ENCODE measurements at regions not wholly inside any gene's neighbourhood (a gene's known extent, or its start where the extent isn't known, plus 50 kb on each side); places are given as distances from the start of the nearest gene placed in this dataset.
"Not testable (repeated sequence)": the region's sequence is repeated elsewhere in the genome, so short reads cannot be mapped to it uniquely, and the experiment has no call there.

DNA sequence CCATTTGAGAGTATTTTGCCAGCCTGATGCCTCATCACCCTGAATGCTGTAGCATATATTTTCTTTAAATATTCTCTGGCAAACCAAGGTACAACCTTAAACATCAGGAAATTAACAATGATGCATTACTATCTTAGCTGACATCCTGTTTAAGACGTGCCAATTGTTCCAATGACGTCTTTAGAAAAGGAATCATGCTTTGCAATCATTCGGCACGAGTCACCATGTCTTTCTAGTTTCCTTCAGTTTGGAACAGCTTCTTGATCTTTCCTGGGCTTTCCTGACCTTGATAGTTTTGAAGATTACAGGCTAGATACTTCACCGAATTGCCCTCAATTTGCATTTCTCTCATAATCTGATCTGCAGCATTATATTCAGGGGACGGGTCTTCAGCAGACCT lies 88.2 kb upstream of the GLI2 start:
- TF ChIP-seq CTCF (IDR thresholded peaks at IDR 0.05; ENCODE audit: insufficient read depth, low read depth, low read length, missing control alignments) = no peak
- no peak overlapping the region for H3K4me3 ChIP-seq (ENCODE audit: low read length)
- DNase-seq (ENCODE audit: low read depth) = peak; percentile 46

GRCh38 chr2:120649381-120649780 lies 86.3 kb upstream of the GLI2 start:
- H3K4me3 ChIP-seq (ENCODE audit: low read length); DNase-seq (ENCODE audit: low read depth): not testable (repeated sequence)

DNA sequence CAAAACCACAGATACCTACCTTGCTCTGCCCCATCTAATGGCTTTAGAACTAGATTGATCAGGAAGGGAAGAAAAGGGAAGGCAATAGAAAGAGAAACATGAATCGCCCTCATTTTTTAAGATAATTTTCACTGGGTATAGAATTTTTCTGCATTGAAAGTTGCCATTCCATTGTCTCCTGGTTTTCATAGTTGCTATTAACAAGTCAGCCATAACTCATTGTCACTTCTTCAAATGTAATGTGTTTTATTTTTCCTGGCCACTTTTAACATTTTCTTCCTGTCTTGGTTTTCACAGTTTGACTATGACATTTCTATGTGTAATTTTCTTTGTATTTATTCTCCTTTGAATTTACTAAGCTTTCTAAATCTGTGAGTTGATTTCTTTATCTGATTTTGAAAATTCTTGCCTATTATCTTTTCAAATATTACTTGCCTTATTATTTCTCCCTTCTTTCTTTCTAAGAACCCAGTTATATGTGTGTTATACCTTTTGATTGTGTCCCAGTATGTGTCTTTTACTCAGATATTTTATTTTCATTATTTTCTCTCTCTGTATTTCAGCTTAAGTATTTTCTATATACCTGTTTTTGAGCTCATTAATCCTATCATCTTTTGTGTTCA lies 85.5 kb upstream of the GLI2 start:
- no peak for DNase-seq (ENCODE audit: low read depth)
- TF ChIP-seq CTCF (IDR thresholded peaks at IDR 0.05; ENCODE audit: insufficient read depth, low read depth, low read length, missing control alignments) = no peak

GRCh38 chr2:120651818-120652217 lies 83.8 kb upstream of the GLI2 start:
- no peak overlapping the region for H3K4me3 ChIP-seq (ENCODE audit: low read length)
- TF ChIP-seq CTCF (IDR thresholded peaks at IDR 0.05; ENCODE audit: insufficient read depth, low read depth, low read length, missing control alignments) = no peak
- no peak for DNase-seq (ENCODE audit: low read depth)

More for the DNA sequence above, 85.5 kb upstream of the GLI2 start:
- H3K4me3 ChIP-seq (ENCODE audit: low read length) = no peak overlapping the region

- TF ChIP-seq CTCF (IDR thresholded peaks at IDR 0.05; ENCODE audit: insufficient read depth, low read depth, low read length, missing control alignments) = no peak
- no peak for DNase-seq (ENCODE audit: low read depth)
- H3K4me3 ChIP-seq (ENCODE audit: low read length) = no peak overlapping the region
Observed at GRCh38 chr2:120653046-120653445, 82.6 kb upstream of the GLI2 start.

DNA sequence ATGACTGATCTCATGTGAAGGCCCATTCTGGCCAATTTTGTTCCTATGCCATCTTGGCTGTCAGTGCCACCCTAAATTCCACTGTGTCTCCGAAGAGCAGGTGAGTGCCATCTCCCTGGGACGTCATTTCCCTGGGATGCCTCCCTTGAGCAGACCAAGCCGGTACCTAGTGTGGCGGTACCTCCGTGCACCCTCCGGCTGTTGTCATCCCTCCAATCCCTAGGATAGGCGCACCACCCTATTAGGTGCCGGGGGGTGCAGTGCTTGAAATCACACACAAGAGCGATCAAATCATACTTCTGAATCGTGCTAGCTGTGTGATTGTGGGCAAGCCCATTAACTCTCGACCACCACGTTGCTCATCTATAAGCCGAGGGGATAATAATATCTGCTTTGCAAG lies 81.8 kb upstream of the GLI2 start:
- DNase-seq (ENCODE audit: low read depth) = no peak
- no peak for TF ChIP-seq CTCF (IDR thresholded peaks at IDR 0.05; ENCODE audit: insufficient read depth, low read depth, low read length, missing control alignments)
- H3K4me3 ChIP-seq (ENCODE audit: low read length) = no peak overlapping the region

GRCh38 chr2:120654381-120655134 lies 81.1 kb upstream of the GLI2 start:
- no peak for DNase-seq (ENCODE audit: low read depth)
- no peak overlapping the region for H3K4me3 ChIP-seq (ENCODE audit: low read length)
- TF ChIP-seq CTCF (IDR thresholded peaks at IDR 0.05; ENCODE audit: insufficient read depth, low read depth, low read length, missing control alignments) = no peak
